ENCODE measurements at regions not wholly inside any gene's neighbourhood (a gene's known extent, or its start where the extent isn't known, plus 50 kb on each side); places are given as distances from the start of the nearest gene placed in this dataset.

GRCh38 chr16:6110346-6110745 lies 1012.8 kb upstream of the EEF2KMT start:
- in situ Hi-C loops (cut with HindIII; ENCODE audit: extremely low pct_ligation_motif_present, low pct_unique_long_range_greater_than_20kb) (no loop called here), intact Hi-C loops (cut with micrococcal nuclease; ENCODE audit: unreplicated experiment) (no loop called here)
- FAIRE-seq: no peak
- Histone ChIP-seq H3K9ac (ENCODE audit: insufficient read depth, low read depth, low read length) (no peak overlapping the region), H4K20me1 (ENCODE audit: insufficient read depth, low read length) (no peaks in the 10 kb centered on the region), H3K36me3 (replicated peaks in 1 of 2; ENCODE audit: control insufficient read depth in 1 of 2, insufficient read depth in 2 of 2, low read length in 2 of 2) (no peaks in the 10 kb centered on the region), H3K27me3 (ENCODE audit: control insufficient read depth in 1 of 2, insufficient read depth in 2 of 2, low read length in 2 of 2) (no peaks in the 10 kb centered on the region), H3K4me1 (ENCODE audit: insufficient read depth, low read length) (no peaks in the 10 kb centered on the region), H3K79me2 (ENCODE audit: insufficient read depth, low read length) (no peaks in the 10 kb centered on the region), H3K4me2 (ENCODE audit: low read depth, low read length) (no peak overlapping the region), H2AFZ (ENCODE audit: low read length) (no peak overlapping the region), H3K4me3 (replicated peaks in 1 of 3; ENCODE audit: insufficient read depth in 1 of 3, low read depth in 2 of 3, low read length in 3 of 3) (no peak overlapping the region), H3K9me3 (ENCODE audit: low read length) (no peaks in the 10 kb centered on the region), H3K27ac (ENCODE audit: extremely low read length, insufficient read depth, low read length) (no peak overlapping the region)
- no TSS peak for BruUV-seq (replicated peaks)
- no peak for TF ChIP-seq ARID5B (CRISPR knock-in tag; IDR thresholded peaks at IDR 0.05)
- TF ChIP-seq ZNF20 (CRISPR knock-in tag; IDR thresholded peaks at IDR 0.05): no peak
- no peak for TF ChIP-seq ZBTB42 (CRISPR knock-in tag; IDR thresholded peaks at IDR 0.05)
- TF ChIP-seq ZFP90 (CRISPR knock-in tag; IDR thresholded peaks at IDR 0.05; ENCODE audit: borderline replicate concordance): no peak
- no peak for TF ChIP-seq DDIT3 (CRISPR knock-in tag; IDR thresholded peaks at IDR 0.05)
- no peak for TF ChIP-seq TRAFD1 (CRISPR knock-in tag; IDR thresholded peaks at IDR 0.05; ENCODE audit: borderline replicate concordance)
- TF ChIP-seq KLF11 (CRISPR knock-in tag; IDR thresholded peaks at IDR 0.05): no peak
- TF ChIP-seq CHD2 (IDR thresholded peaks at IDR 0.05; ENCODE audit: low read depth, low read length): no peak
- no peak for TF ChIP-seq ZNF652 (CRISPR knock-in tag; IDR thresholded peaks at IDR 0.05; ENCODE audit: borderline replicate concordance, low read depth)
- no peak for TF ChIP-seq SALL1 (CRISPR knock-in tag; IDR thresholded peaks at IDR 0.05)
- no peak for TF ChIP-seq ZNF609 (CRISPR knock-in tag; IDR thresholded peaks at IDR 0.05; ENCODE audit: borderline replicate concordance)
- TF ChIP-seq RFX1 (IDR thresholded peaks at IDR 0.05): no peak
- TF ChIP-seq ZNF746 (CRISPR knock-in tag; IDR thresholded peaks at IDR 0.05): no peak
- no peak for TF ChIP-seq REPIN1 (CRISPR knock-in tag; IDR thresholded peaks at IDR 0.05; ENCODE audit: borderline replicate concordance, low read depth)
- TF ChIP-seq ZSCAN25 (CRISPR knock-in tag; IDR thresholded peaks at IDR 0.05): no peak
- TF ChIP-seq HDAC2 (CRISPR knock-in tag; IDR thresholded peaks at IDR 0.05): no peak
- no peak for TF ChIP-seq AHR (CRISPR knock-in tag; IDR thresholded peaks at IDR 0.05)
- no peak for ATAC-seq
- WGBS (ENCODE audit: low lambda C conversion rate): 22% methylated on average over 3 of the region's 3 CpGs
- DNase-seq (ENCODE audit: low spot score): no peak
- ChIA-PET POLR2A (no interaction called here), CTCF (ENCODE audit: low intra/inter-chr PET ratio, low total read pairs) (no interaction called here)

All from HepG2 (cell line).